ENCODE measurements at regions not wholly inside any gene's neighbourhood (a gene's known extent, or its start where the extent isn't known, plus 50 kb on each side); places are given as distances from the start of the nearest gene placed in this dataset.

GRCh38 chrX:127085939-127086338 lies 266.4 kb downstream of the PRR32 start:
- ATAC-seq (ENCODE audit: insufficient read depth, low read depth): no peak

GRCh38 chrX:127112726-127113125 lies 293.2 kb downstream of the PRR32 start:
- Histone ChIP-seq H3K4me1 (ENCODE audit: insufficient read depth, low read length) (no peaks in the 10 kb centered on the region), H2AFZ (ENCODE audit: low read depth, low read length) (no peak overlapping the region), H3K9ac (ENCODE audit: low read depth, low read length) (no peak overlapping the region), H3K27me3 (ENCODE audit: insufficient read depth, low read length, poor library complexity) (no peaks in the 10 kb centered on the region), H3K79me2 (ENCODE audit: insufficient read depth, low read length) (no peaks in the 10 kb centered on the region), H3K9me3 (ENCODE audit: insufficient read depth, low read length, severe bottlenecking) (no peaks in the 10 kb centered on the region), H3K4me2 (ENCODE audit: insufficient read depth, low read length) (no peak overlapping the region), H3K36me3 (ENCODE audit: insufficient read depth, low read length) (no peaks in the 10 kb centered on the region), H3K27ac (ENCODE audit: low read length) (no peak overlapping the region), H4K20me1 (ENCODE audit: insufficient read depth, low read length) (no peaks in the 10 kb centered on the region), H3K4me3 (ENCODE audit: low read depth in 1 of 2, low read length in 2 of 2) (no peak overlapping the region)
- TF ChIP-seq, protein P1, sequence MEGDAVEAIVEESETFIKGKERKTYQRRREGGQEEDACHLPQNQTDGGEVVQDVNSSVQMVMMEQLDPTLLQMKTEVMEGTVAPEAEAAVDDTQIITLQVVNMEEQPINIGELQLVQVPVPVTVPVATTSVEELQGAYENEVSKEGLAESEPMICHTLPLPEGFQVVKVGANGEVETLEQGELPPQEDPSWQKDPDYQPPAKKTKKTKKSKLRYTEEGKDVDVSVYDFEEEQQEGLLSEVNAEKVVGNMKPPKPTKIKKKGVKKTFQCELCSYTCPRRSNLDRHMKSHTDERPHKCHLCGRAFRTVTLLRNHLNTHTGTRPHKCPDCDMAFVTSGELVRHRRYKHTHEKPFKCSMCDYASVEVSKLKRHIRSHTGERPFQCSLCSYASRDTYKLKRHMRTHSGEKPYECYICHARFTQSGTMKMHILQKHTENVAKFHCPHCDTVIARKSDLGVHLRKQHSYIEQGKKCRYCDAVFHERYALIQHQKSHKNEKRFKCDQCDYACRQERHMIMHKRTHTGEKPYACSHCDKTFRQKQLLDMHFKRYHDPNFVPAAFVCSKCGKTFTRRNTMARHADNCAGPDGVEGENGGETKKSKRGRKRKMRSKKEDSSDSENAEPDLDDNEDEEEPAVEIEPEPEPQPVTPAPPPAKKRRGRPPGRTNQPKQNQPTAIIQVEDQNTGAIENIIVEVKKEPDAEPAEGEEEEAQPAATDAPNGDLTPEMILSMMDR (IDR thresholded peaks at IDR 0.05; ENCODE audit: borderline replicate concordance, extremely low read depth, low read length, poor library complexity, severe bottlenecking): no peak
- no peak for TF ChIP-seq EZH2 (IDR thresholded peaks at IDR 0.05; ENCODE audit: borderline replicate concordance, low read depth, low read length, severe bottlenecking)
- DNase-seq (no peak), ATAC-seq (ENCODE audit: insufficient read depth, low read depth) (no peak)

More at GRCh38 chrX:127085939-127086338, 266.4 kb downstream of the PRR32 start:
- TF ChIP-seq, protein P1 (IDR thresholded peaks at IDR 0.05; ENCODE audit: borderline replicate concordance, extremely low read depth, low read length, poor library complexity, severe bottlenecking): no peak
- no peak for TF ChIP-seq EZH2 (IDR thresholded peaks at IDR 0.05; ENCODE audit: borderline replicate concordance, low read depth, low read length, severe bottlenecking)
- Histone ChIP-seq H3K36me3 (ENCODE audit: insufficient read depth, low read length) (no peaks in the 10 kb centered on the region), H4K20me1 (ENCODE audit: insufficient read depth, low read length) (no peaks in the 10 kb centered on the region), H3K79me2 (ENCODE audit: insufficient read depth, low read length) (no peaks in the 10 kb centered on the region), H3K4me3 (ENCODE audit: low read depth in 1 of 2, low read length in 2 of 2) (no peak overlapping the region), H3K9me3 (ENCODE audit: insufficient read depth, low read length, severe bottlenecking) (no peaks in the 10 kb centered on the region), H3K9ac (ENCODE audit: low read depth, low read length) (no peak overlapping the region), H3K27me3 (ENCODE audit: insufficient read depth, low read length, poor library complexity) (no peaks in the 10 kb centered on the region), H3K27ac (ENCODE audit: low read length) (no peak overlapping the region), H3K4me1 (ENCODE audit: insufficient read depth, low read length) (no peaks in the 10 kb centered on the region), H2AFZ (ENCODE audit: low read depth, low read length) (no peak overlapping the region), H3K4me2 (ENCODE audit: insufficient read depth, low read length) (no peak overlapping the region)
- no peak for DNase-seq

GRCh38 chrX:127124871-127125270 lies 305.3 kb downstream of the PRR32 start:
- no peak overlapping the region for H3K4me3 ChIP-seq (ENCODE audit: low read depth in 1 of 2, low read length in 2 of 2)
- H3K9ac ChIP-seq (ENCODE audit: low read depth, low read length): no peak overlapping the region
- no peak for DNase-seq
- H3K27ac ChIP-seq (ENCODE audit: low read length): no peak overlapping the region
- H3K27me3 ChIP-seq (ENCODE audit: insufficient read depth, low read length, poor library complexity): no peaks in the 10 kb centered on the region
- no peaks in the 10 kb centered on the region for H4K20me1 ChIP-seq (ENCODE audit: insufficient read depth, low read length)
- H3K79me2 ChIP-seq (ENCODE audit: insufficient read depth, low read length): no peaks in the 10 kb centered on the region
- no peak for TF ChIP-seq EZH2 (IDR thresholded peaks at IDR 0.05; ENCODE audit: borderline replicate concordance, low read depth, low read length, severe bottlenecking)
- TF ChIP-seq, protein P1 (IDR thresholded peaks at IDR 0.05; ENCODE audit: borderline replicate concordance, extremely low read depth, low read length, poor library complexity, severe bottlenecking): no peak
- H3K4me2 ChIP-seq (ENCODE audit: insufficient read depth, low read length): no peak overlapping the region
- H3K36me3 ChIP-seq (ENCODE audit: insufficient read depth, low read length): no peaks in the 10 kb centered on the region
- H3K4me1 ChIP-seq (ENCODE audit: insufficient read depth, low read length): no peaks in the 10 kb centered on the region
- no peak for ATAC-seq (ENCODE audit: insufficient read depth, low read depth)
- H2AFZ ChIP-seq (ENCODE audit: low read depth, low read length): no peak overlapping the region
- H3K9me3 ChIP-seq (ENCODE audit: insufficient read depth, low read length, severe bottlenecking): no peaks in the 10 kb centered on the region

DNA sequence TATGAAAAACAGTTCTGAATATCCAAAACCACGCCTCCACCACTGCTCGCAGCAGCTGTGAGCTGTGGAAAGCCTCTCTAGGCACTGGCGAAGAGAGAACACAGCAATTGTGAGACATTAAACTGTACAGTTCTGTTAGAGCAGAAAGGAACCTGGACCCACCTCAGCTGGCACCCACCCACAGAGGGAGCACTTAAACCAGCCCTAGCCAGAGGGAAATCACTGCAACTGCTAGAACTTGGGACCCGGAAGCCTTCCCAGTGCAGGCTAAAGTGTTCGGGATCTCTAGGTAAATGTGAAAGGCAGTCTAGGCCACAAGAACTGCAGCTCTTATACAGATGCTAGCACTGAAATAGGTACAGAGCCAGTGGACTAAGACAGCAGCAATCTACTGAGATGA lies 308.8 kb downstream of the PRR32 start:
- Histone ChIP-seq H3K27ac (ENCODE audit: low read length) (no peak overlapping the region), H2AFZ (ENCODE audit: low read depth, low read length) (no peak overlapping the region), H3K4me2 (ENCODE audit: insufficient read depth, low read length) (no peak overlapping the region), H3K4me1 (ENCODE audit: insufficient read depth, low read length) (no peaks in the 10 kb centered on the region), H4K20me1 (ENCODE audit: insufficient read depth, low read length) (no peaks in the 10 kb centered on the region), H3K4me3 (ENCODE audit: low read depth in 1 of 2, low read length in 2 of 2) (no peak overlapping the region), H3K36me3 (ENCODE audit: insufficient read depth, low read length) (no peaks in the 10 kb centered on the region), H3K27me3 (ENCODE audit: insufficient read depth, low read length, poor library complexity) (no peaks in the 10 kb centered on the region), H3K79me2 (ENCODE audit: insufficient read depth, low read length) (no peaks in the 10 kb centered on the region), H3K9me3 (ENCODE audit: insufficient read depth, low read length, severe bottlenecking) (no peaks in the 10 kb centered on the region), H3K9ac (ENCODE audit: low read depth, low read length) (no peak overlapping the region)
- ATAC-seq (ENCODE audit: insufficient read depth, low read depth): no peak
- DNase-seq: no peak
- TF ChIP-seq, protein P1 (IDR thresholded peaks at IDR 0.05; ENCODE audit: borderline replicate concordance, extremely low read depth, low read length, poor library complexity, severe bottlenecking): no peak
- TF ChIP-seq EZH2 (IDR thresholded peaks at IDR 0.05; ENCODE audit: borderline replicate concordance, low read depth, low read length, severe bottlenecking): no peak

All from DND-41 (cell line).